ENCODE measurements at regions not wholly inside any gene's neighbourhood (a gene's known extent, or its start where the extent isn't known, plus 50 kb on each side); places are given as distances from the start of the nearest gene placed in this dataset.

DNA sequence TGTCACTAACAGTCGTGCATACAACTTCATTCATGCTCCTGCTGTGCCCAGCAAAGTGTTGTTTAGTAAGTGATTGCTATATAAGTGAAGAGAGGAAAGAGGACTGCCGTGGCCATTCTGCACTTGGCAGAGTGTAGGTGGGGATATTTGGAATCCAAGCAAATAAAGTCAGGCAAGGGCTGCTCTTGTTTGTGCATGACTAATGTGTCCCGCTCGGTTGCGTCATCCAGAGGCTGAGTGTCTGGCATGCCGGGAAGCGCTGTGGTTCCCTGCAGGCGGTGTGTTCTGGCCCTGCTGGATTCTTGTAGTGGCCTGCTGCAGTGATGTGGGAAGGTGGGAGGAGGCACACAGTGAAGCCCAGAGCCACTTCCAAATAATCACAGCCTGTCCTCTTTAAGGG is 136.9 kb upstream of the ANKH start:
- TF ChIP-seq TEAD4 (IDR thresholded peaks at IDR 0.05) (peak; percentile 80), EP300 (IDR thresholded peaks at IDR 0.05; ENCODE audit: borderline replicate concordance) (peak; percentile 47; the same call in 1 of the 2 replicates), NFIC (IDR thresholded peaks at IDR 0.05) (peak; percentile 62; the same call in 1 of the 2 replicates), EGR1 (IDR thresholded peaks at IDR 0.05) (no peak), FOXM1 (IDR thresholded peaks at IDR 0.05; ENCODE audit: borderline replicate concordance, low read depth) (no peak), ZBTB7A (IDR thresholded peaks at IDR 0.05; ENCODE audit: low read depth) (no peak), TCF12 (IDR thresholded peaks at IDR 0.05; ENCODE audit: low read depth) (peak; percentile 37; the same call in 1 of the 2 replicates), TAF1 (IDR thresholded peaks at IDR 0.05; ENCODE audit: low read depth) (no peak), YY1 (IDR thresholded peaks at IDR 0.05; ENCODE audit: low read depth) (no peak), RAD21 (IDR thresholded peaks at IDR 0.05; ENCODE audit: low read depth) (no peak), CEBPB (IDR thresholded peaks at IDR 0.05) (peak; percentile 95), CREB1 (IDR thresholded peaks at IDR 0.05; ENCODE audit: low read depth) (no peak)
- TF ChIP-seq, protein P1, sequence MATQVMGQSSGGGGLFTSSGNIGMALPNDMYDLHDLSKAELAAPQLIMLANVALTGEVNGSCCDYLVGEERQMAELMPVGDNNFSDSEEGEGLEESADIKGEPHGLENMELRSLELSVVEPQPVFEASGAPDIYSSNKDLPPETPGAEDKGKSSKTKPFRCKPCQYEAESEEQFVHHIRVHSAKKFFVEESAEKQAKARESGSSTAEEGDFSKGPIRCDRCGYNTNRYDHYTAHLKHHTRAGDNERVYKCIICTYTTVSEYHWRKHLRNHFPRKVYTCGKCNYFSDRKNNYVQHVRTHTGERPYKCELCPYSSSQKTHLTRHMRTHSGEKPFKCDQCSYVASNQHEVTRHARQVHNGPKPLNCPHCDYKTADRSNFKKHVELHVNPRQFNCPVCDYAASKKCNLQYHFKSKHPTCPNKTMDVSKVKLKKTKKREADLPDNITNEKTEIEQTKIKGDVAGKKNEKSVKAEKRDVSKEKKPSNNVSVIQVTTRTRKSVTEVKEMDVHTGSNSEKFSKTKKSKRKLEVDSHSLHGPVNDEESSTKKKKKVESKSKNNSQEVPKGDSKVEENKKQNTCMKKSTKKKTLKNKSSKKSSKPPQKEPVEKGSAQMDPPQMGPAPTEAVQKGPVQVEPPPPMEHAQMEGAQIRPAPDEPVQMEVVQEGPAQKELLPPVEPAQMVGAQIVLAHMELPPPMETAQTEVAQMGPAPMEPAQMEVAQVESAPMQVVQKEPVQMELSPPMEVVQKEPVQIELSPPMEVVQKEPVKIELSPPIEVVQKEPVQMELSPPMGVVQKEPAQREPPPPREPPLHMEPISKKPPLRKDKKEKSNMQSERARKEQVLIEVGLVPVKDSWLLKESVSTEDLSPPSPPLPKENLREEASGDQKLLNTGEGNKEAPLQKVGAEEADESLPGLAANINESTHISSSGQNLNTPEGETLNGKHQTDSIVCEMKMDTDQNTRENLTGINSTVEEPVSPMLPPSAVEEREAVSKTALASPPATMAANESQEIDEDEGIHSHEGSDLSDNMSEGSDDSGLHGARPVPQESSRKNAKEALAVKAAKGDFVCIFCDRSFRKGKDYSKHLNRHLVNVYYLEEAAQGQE (IDR thresholded peaks at IDR 0.05; ENCODE audit: low read depth), result no peak
- TF ChIP-seq, protein P2, sequence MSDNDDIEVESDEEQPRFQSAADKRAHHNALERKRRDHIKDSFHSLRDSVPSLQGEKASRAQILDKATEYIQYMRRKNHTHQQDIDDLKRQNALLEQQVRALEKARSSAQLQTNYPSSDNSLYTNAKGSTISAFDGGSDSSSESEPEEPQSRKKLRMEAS (IDR thresholded peaks at IDR 0.05), result peak; percentile 59
- TF ChIP-seq, protein P3, sequence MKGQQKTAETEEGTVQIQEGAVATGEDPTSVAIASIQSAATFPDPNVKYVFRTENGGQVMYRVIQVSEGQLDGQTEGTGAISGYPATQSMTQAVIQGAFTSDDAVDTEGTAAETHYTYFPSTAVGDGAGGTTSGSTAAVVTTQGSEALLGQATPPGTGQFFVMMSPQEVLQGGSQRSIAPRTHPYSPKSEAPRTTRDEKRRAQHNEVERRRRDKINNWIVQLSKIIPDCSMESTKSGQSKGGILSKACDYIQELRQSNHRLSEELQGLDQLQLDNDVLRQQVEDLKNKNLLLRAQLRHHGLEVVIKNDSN (IDR thresholded peaks at IDR 0.05), result no peak

DNA sequence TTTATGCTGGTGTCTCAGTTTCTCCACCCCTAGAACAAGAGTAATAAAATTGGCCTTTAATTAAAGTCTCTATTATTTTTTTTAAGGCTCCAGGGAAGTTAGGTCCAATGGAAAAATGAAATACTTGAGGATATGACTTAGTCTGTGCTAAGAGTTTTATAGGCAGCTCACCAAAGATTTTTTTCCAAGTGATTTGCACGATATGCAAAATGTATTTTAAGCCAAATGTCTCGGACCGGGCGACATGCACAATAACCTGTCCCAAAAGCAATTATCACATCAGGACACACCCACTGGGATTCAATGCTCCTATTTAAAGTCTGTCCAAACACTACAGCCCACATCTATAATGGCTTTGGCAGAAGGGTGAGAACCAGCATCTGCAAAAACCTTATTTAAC is 136.1 kb upstream of the ANKH start:
- no peak for TF ChIP-seq FOXM1 (IDR thresholded peaks at IDR 0.05; ENCODE audit: borderline replicate concordance, low read depth)
- TF ChIP-seq YY1 (IDR thresholded peaks at IDR 0.05; ENCODE audit: low read depth), result no peak
- TF ChIP-seq, protein P3 (IDR thresholded peaks at IDR 0.05), result no peak

DNA sequence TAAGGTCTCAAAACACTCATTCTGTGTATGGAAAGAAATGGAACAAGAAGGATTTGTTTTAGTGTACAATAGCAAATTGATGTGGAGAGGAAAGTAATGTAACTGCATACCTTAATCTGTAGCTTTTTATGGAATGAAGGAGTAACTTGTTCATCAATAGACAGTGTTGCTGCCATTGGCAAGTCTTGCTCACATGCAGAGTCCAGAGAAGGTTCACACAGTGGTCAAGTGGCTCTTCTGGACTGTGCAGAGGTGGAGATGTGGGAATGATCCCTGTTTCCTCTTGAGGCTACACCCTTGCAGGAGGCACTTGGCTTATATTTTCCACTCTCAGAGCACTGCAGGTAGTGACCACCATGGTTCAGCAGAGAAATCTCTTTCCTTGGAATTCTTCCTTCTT is 132.9 kb upstream of the ANKH start:
- TF ChIP-seq ZBTB7A (IDR thresholded peaks at IDR 0.05; ENCODE audit: low read depth) (no peak), EP300 (IDR thresholded peaks at IDR 0.05; ENCODE audit: borderline replicate concordance) (no peak), RAD21 (IDR thresholded peaks at IDR 0.05; ENCODE audit: low read depth) (no peak), FOXM1 (IDR thresholded peaks at IDR 0.05; ENCODE audit: borderline replicate concordance, low read depth) (no peak), EGR1 (IDR thresholded peaks at IDR 0.05) (no peak), TAF1 (IDR thresholded peaks at IDR 0.05; ENCODE audit: low read depth) (no peak), CREB1 (IDR thresholded peaks at IDR 0.05; ENCODE audit: low read depth) (no peak), CEBPB (IDR thresholded peaks at IDR 0.05) (no peak), TEAD4 (IDR thresholded peaks at IDR 0.05) (no peak), YY1 (IDR thresholded peaks at IDR 0.05; ENCODE audit: low read depth) (no peak), TCF12 (IDR thresholded peaks at IDR 0.05; ENCODE audit: low read depth) (no peak), NFIC (IDR thresholded peaks at IDR 0.05) (no peak)
- TF ChIP-seq, protein P1 (IDR thresholded peaks at IDR 0.05; ENCODE audit: low read depth), result no peak
- TF ChIP-seq, protein P2 (IDR thresholded peaks at IDR 0.05), result no peak
- TF ChIP-seq, protein P3 (IDR thresholded peaks at IDR 0.05), result no peak

DNA sequence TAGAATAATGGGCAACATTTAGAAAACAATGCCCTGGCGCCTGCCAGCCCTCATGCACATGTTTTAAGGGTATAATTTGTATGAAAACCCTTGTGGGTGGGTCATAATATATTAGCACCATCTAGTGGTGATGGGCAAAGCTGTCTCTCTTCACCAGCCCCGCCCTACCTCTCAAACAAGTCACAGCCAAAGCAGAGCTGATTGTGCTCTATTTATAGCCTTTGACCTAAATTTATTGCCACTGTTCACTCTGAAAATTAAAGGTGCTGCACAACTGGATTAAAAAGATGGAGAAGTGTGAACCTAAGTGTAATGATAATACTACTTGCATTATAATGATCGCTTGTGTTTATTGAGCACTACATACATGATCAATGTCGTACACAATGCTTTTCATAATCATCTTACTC is 131.9 kb upstream of the ANKH start:
- TF ChIP-seq, protein P1 (IDR thresholded peaks at IDR 0.05; ENCODE audit: low read depth), result no peak
- TF ChIP-seq, protein P2 (IDR thresholded peaks at IDR 0.05), result 0 out of 2 replicates have a peak, but pooled peaks have one; percentile 20
- TF ChIP-seq RAD21 (IDR thresholded peaks at IDR 0.05; ENCODE audit: low read depth) (peak; percentile 83), EGR1 (IDR thresholded peaks at IDR 0.05) (no peak), CREB1 (IDR thresholded peaks at IDR 0.05; ENCODE audit: low read depth) (no peak), TCF12 (IDR thresholded peaks at IDR 0.05; ENCODE audit: low read depth) (no peak), YY1 (IDR thresholded peaks at IDR 0.05; ENCODE audit: low read depth) (no peak)

All from Ishikawa (cell line).